Activated T-cell treated with anti-CD3 and anti-CD28 coated beads, Interleukin-2, amount 50 U/mL, for 4 hours (primary cell): ENCODE measurements at regions not wholly inside any gene's neighbourhood (a gene's known extent, or its start where the extent isn't known, plus 50 kb on each side); places are given as distances from the start of the nearest gene placed in this dataset.
A peak's percentile ranks its signal among the peaks of the same experiment; 100 is the strongest.
"Not testable (repeated sequence)": the region's sequence is repeated elsewhere in the genome, so short reads cannot be mapped to it uniquely, and the experiment has no call there.

Source experiments
- ATAC-seq, 2 donors: fragments of 200-7000 bp; cut with Tn5 transposase; one replicate each; pipeline ENCODE4 v1.10.0; 2021
- DNase-seq: peaks from one replicate; pipeline ENCODE4 v3.0.0-alpha.2; 2020
- H3K27me3 Mint-ChIP-seq: one replicate; pipeline ENCODE4 v1.8.0; 2021; ENCODE audit warnings: low read depth, mixed read lengths
- H3K36me3 Mint-ChIP-seq: one replicate; pipeline ENCODE4 v1.8.0; 2022; ENCODE audit warnings: mixed read lengths; ENCODE audit not compliant: insufficient read depth
- H3K4me1 Mint-ChIP-seq: one replicate; pipeline ENCODE4 v1.8.0; 2021; ENCODE audit warnings: low read depth, mixed read lengths
- H3K4me3 Mint-ChIP-seq: one replicate; pipeline ENCODE4 v1.8.0; 2021; ENCODE audit warnings: mild to moderate bottlenecking, moderate library complexity, mixed read lengths
- H3K9me3 Mint-ChIP-seq: one replicate; pipeline ENCODE4 v1.8.0; 2021; ENCODE audit warnings: mixed read lengths

DNA sequence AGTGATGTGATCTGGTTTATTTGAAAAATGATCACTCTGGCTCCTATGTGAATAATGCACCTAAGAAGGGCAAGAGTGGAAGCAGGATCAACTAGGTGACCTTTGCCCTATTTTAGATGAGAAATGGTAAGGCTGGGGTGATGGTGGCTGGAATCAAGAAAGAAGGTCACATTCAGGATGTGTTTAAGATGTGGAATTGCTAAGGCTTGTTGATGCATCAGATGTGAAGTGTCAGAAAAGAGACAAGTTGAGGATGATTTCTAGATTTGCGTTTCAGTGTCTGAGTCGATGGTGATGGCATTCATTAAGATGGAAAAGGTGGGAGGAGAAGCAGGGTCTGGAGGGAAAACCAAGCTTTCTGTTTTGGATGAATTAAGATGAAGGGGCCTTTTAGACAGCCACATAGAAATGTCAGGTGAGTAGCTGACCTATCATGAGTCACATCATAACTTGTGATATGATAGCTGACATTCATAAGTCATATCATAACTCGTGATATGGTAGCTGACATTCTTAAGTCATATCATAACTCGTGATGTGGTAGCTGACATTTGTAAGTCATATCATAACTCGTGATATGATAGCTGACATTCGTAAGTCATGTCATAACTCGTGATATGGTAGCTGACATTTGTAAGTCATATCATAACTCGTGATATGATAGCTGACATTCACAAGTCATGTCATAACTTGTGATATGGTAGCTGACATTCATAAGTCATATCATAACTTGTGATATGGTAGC lies 101.2 kb upstream of the SEC11C start:
- H3K36me3 Mint-ChIP-seq = no peaks in the 10 kb centered on the region
- H3K4me3 Mint-ChIP-seq = no peak overlapping the region
- no peaks in the 10 kb centered on the region for H3K9me3 Mint-ChIP-seq
- peaks cover 2% of the 10 kb centered on the region for H3K4me1 Mint-ChIP-seq
- peaks cover 4% of the 10 kb centered on the region for H3K27me3 Mint-ChIP-seq
- ATAC-seq = peak; percentile 40 to 59
- no peak for DNase-seq

DNA sequence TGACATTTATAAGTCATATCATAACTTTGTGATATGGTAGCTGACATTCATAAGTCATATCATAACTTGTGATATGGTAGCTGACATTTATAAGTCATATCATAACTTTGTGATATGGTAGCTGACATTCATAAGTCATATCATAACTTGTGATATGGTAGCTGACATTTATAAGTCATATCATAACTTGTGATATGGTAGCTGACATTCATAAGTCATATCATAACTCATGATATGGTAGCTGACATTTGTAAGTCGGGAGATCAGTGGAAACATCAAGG lies 100.7 kb upstream of the SEC11C start:
- ATAC-seq = not testable (repeated sequence)

GRCh38 chr18:59039449-59039848 lies 100.2 kb upstream of the SEC11C start:
- no peak overlapping the region for H3K4me3 Mint-ChIP-seq

More for the DNA sequence above, 100.7 kb upstream of the SEC11C start:
- not testable (repeated sequence) for H3K4me3 Mint-ChIP-seq, H3K27me3 Mint-ChIP-seq, H3K4me1 Mint-ChIP-seq, H3K36me3 Mint-ChIP-seq, H3K9me3 Mint-ChIP-seq, DNase-seq

GRCh38 chr18:59040770-59041148 lies 98.9 kb upstream of the SEC11C start:
- ATAC-seq (no peak), DNase-seq (no peak)
- Mint-ChIP-seq H3K4me3 (no peak overlapping the region), H3K36me3 (no peaks in the 10 kb centered on the region), H3K4me1 (peaks cover 2% of the 10 kb centered on the region), H3K27me3 (peaks cover 6% of the 10 kb centered on the region), H3K9me3 (no peaks in the 10 kb centered on the region)

More at GRCh38 chr18:59039449-59039848, 100.2 kb upstream of the SEC11C start:
- Mint-ChIP-seq H3K27me3 (peaks cover 4% of the 10 kb centered on the region), H3K4me1 (peaks cover 2% of the 10 kb centered on the region), H3K36me3 (no peaks in the 10 kb centered on the region), H3K9me3 (no peaks in the 10 kb centered on the region)
- ATAC-seq = no peak
- DNase-seq = no peak

DNA sequence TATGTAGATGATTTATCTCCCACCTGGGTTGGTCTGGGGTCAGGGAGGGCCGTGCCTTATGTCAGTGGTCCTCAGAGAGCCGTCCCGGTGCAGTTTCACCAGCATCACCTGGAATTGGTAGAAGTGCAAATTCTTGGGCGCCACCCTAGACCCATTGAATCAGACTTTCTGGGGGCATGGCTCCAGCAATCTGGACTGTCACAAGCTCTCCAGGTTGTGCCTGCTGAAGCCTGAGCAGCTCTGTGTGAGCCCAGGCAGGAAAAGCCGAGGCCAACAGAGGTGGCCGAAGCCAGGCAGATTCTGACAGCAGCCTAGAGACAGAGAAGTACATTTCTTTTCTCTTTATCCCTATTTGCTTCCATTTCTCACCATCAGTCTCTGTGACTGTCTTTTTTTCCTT lies 98.4 kb upstream of the SEC11C start:
- Mint-ChIP-seq H3K27me3 (peaks cover 10% of the 10 kb centered on the region), H3K4me3 (no peak overlapping the region), H3K36me3 (no peaks in the 10 kb centered on the region), H3K4me1 (peaks cover 2% of the 10 kb centered on the region), H3K9me3 (no peaks in the 10 kb centered on the region)
- ATAC-seq = no peak
- DNase-seq = no peak

DNA sequence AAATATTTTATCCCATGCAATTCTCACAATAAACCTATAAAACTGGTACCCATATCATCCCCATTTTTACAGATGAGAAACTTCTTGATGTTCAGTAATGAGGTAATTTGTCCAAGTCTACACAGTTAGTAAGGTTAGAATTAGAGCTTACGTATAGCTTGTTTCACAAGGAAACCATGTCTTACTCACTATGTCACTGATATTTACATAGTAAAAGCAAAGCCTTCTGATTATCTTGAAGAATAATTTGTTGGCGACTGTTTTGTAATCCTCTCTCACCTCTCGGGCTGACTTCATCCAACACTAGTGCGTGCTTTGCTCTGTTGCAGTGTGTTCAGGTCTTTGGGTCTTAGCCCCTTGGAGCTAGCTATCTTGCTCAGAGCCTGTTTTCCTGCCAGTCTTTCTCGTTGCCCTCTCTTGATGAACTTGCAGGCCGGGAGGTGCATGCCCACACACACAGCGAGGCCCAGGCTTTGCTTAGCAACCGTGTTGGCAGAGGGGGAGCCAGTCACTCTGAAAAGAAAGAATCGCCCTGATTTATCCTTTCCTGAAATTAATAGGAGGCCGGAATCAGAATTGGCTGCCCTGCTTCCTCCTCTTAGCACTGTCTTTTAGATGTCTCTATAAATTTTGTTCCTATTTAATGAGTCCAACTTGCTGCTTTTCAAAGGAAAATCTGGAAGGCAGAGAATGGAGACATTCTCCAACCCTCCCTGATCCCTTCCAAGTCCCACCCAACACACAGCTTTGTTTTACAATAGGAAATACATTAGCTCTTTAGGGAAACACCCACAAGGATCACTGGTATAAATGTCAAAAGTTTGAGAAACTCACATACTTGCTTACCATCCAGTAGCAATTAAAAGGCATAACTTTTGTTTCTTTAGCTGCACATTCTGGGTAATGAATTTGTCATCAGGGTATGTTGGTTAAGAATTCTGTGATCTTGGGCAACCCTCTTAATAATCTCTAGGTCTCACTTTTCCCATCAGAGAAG lies 97.6 kb upstream of the SEC11C start:
- DNase-seq = no peak
- ATAC-seq = no peak
- Mint-ChIP-seq H3K27me3 (peaks cover 11% of the 10 kb centered on the region), H3K4me1 (peaks cover 2% of the 10 kb centered on the region), H3K9me3 (no peaks in the 10 kb centered on the region), H3K4me3 (no peak overlapping the region), H3K36me3 (no peaks in the 10 kb centered on the region)

- no peaks in the 10 kb centered on the region for H3K36me3 Mint-ChIP-seq
Measured at GRCh38 chr18:59044855-59045254, 94.8 kb upstream of the SEC11C start.

DNA sequence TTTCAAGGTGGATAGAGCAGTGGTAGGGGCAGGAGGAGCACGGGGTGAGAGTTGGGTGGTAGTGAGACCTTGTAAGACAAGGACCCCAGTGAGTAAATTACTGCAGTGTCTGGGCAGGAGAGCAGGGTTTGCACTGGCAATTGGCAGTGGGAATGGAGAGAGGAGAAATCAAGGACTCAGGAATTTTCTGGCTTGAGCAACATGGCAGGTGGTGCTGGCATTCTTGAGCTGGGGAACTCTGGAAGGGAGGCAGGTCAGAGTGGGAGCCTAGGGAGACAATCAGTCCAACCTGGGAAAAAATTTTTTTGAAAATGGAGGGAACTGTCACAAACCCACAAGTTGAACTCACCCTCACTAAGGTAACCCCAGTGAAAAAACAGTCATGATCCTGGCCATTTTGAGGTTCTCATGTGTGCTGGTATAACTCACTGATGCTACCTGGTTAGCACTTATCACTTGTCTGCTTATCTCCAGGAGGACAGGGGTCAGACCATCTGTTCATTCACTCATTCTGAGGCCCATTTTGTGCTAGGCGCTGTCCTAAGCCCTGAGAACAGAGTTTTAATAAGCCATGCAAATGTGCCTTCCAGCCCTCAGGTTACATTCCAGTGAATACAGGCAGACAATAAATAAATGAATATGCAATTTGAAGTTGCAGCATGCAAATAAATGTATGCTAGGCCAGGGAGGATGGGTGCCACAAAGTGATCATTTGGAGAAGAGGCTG lies 92.2 kb upstream of the SEC11C start:
- H3K27me3 Mint-ChIP-seq = peaks cover 17% of the 10 kb centered on the region
- ATAC-seq = no peak
- no peak overlapping the region for H3K4me3 Mint-ChIP-seq
- no peaks in the 10 kb centered on the region for H3K4me1 Mint-ChIP-seq
- H3K36me3 Mint-ChIP-seq = no peaks in the 10 kb centered on the region
- no peak for DNase-seq
- H3K9me3 Mint-ChIP-seq = no peaks in the 10 kb centered on the region

More at GRCh38 chr18:59044855-59045254, 94.8 kb upstream of the SEC11C start:
- DNase-seq (no peak), ATAC-seq (no peak)
- Mint-ChIP-seq H3K4me1 (no peaks in the 10 kb centered on the region), H3K4me3 (no peak overlapping the region), H3K9me3 (no peaks in the 10 kb centered on the region), H3K27me3 (peaks cover 14% of the 10 kb centered on the region)

DNA sequence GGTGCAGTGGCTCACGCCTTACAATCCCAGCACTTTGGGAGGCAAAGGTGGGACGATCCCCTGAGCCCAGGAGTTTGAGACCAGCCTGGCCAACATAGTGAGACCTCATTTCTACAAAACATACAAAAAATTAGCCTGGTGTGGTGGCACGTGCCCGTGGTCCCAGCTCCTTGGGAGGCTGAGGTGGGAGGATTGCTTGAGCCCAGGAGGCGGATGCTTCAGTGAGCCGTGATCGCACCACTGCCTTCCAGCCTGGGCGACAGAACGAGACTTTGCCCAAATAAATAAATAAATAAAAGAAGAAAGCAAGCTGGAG lies 91.7 kb upstream of the SEC11C start:
- Mint-ChIP-seq H3K36me3 (no peaks in the 10 kb centered on the region), H3K9me3 (no peaks in the 10 kb centered on the region), H3K27me3 (peaks cover 17% of the 10 kb centered on the region), H3K4me1 (no peaks in the 10 kb centered on the region), H3K4me3 (no peak overlapping the region)
- no peak for DNase-seq
- ATAC-seq = no peak

GRCh38 chr18:59048378-59048777 lies 91.3 kb upstream of the SEC11C start:
- H3K4me3 Mint-ChIP-seq = no peak overlapping the region
- peaks cover 17% of the 10 kb centered on the region for H3K27me3 Mint-ChIP-seq
- H3K4me1 Mint-ChIP-seq = no peaks in the 10 kb centered on the region
- H3K9me3 Mint-ChIP-seq = no peaks in the 10 kb centered on the region
- H3K36me3 Mint-ChIP-seq = no peaks in the 10 kb centered on the region
- DNase-seq (no peak), ATAC-seq (no peak)

- H3K4me1 Mint-ChIP-seq = no peaks in the 10 kb centered on the region
- no peak for DNase-seq
- H3K36me3 Mint-ChIP-seq = no peaks in the 10 kb centered on the region
- no peaks in the 10 kb centered on the region for H3K9me3 Mint-ChIP-seq
- ATAC-seq = no peak
- H3K4me3 Mint-ChIP-seq = no peak overlapping the region
- peaks cover 17% of the 10 kb centered on the region for H3K27me3 Mint-ChIP-seq
Measured at GRCh38 chr18:59049721-59050660, 89.7 kb upstream of the SEC11C start.

- H3K4me1 Mint-ChIP-seq = no peaks in the 10 kb centered on the region
- no peaks in the 10 kb centered on the region for H3K9me3 Mint-ChIP-seq
- ATAC-seq (no peak), DNase-seq (no peak)
- H3K27me3 Mint-ChIP-seq = peaks cover 22% of the 10 kb centered on the region
- no peak overlapping the region for H3K4me3 Mint-ChIP-seq
- H3K36me3 Mint-ChIP-seq = no peaks in the 10 kb centered on the region
Measured at GRCh38 chr18:59050661-59051057, 89.0 kb upstream of the SEC11C start.

DNA sequence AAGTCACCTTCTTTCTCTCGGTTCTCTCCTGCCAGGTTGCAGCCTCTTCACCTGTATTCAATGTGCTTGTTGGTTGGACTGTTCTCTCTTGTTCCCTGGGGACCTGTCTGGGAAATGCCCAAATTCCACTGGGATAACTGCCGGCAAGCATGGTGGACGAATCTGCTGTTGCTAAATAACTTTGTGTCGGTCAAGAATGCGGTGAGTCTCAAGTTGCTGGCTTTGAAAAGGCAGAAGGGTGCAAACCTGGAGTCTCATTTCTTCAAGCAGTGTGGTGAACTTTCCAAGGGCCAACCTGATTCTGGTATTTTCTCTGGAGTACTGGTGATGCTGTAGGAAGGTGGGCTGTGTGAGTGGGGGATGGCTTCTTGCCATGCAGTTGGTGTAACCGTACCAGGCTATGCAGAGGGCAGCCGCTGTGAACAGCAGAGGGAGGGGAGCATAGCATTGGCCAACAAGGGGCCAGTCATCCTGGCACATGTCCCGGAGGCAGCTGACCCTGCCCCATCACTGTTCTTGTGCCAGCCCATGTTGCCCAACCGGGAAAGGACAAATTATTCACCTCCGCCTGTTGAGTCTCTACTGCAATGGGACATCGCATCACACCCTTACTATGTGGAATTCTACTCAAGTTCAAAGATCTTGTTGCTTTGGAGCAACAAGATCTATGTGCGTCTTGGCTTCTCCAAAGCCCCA lies 88.1 kb upstream of the SEC11C start:
- no peaks in the 10 kb centered on the region for H3K4me1 Mint-ChIP-seq
- ATAC-seq = no peak

More for the DNA sequence above, 88.1 kb upstream of the SEC11C start:
- Mint-ChIP-seq H3K4me3 (no peak overlapping the region), H3K9me3 (no peaks in the 10 kb centered on the region), H3K27me3 (peaks cover 21% of the 10 kb centered on the region), H3K36me3 (no peaks in the 10 kb centered on the region)
- DNase-seq = no peak
